Esophagus muscularis mucosa (tissue), 4 donors: ENCODE measurements at regions not wholly inside any gene's neighbourhood (a gene's known extent, or its start where the extent isn't known, plus 50 kb on each side); places are given as distances from the start of the nearest gene placed in this dataset.

ENCODE experiments used
- EP300 ChIP-seq: sonication (generic); formaldehyde crosslinking; IDR thresholded peaks from one replicate; pipeline ENCODE4 v1.6.1; 2017; ENCODE audit warnings: antibody characterized with exemption
- POLR2A ChIP-seq: fragments of 450-650 bp; IDR thresholded peaks from one replicate; pipeline ENCODE4 v1.6.1; 2017; ENCODE audit warnings: antibody characterized with exemption, moderate library complexity, mild to moderate bottlenecking, low read depth
- POLR2AphosphoS5 ChIP-seq, 2 donors: sonication (generic); formaldehyde crosslinking; IDR thresholded peaks; one replicate each; pipeline ENCODE4 v1.6.1; 2017; ENCODE audit warnings: antibody characterized with exemption in 2 of 2
- TF ChIP-seq, protein P1 (sequence below), 3 experiments: fragments of 200-600 bp in 2 of 3; fragments of 450-650 bp in 1 of 3; sonication (generic) in 2 of 3; IDR thresholded peaks; one replicate each; pipeline ENCODE4 v1.5.1; 2017 to 2019; ENCODE audit warnings: antibody characterized with exemption in 3 of 3, mild to moderate bottlenecking in 2 of 3, moderate library complexity in 1 of 3

DNA sequence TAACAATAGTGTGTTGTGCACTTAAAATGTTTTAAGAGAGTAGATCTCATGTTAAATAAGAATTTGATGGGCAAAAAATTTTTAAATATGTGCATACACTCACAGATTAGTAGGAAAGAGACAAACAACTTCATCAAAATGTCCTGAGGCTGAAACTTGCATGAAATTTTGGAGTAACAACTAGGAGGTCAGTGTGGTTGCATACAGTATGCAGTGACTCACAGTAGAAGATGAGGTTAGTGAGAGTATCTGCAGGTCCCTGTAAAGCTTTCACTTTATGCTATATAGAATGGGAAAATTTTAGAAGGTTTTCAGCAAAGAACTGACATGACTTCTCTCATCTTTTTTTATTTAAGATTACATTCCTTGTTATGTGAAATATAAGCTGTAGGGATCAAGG, 453.1 kb upstream of the KLHL4 start:
- TF ChIP-seq, protein P1, sequence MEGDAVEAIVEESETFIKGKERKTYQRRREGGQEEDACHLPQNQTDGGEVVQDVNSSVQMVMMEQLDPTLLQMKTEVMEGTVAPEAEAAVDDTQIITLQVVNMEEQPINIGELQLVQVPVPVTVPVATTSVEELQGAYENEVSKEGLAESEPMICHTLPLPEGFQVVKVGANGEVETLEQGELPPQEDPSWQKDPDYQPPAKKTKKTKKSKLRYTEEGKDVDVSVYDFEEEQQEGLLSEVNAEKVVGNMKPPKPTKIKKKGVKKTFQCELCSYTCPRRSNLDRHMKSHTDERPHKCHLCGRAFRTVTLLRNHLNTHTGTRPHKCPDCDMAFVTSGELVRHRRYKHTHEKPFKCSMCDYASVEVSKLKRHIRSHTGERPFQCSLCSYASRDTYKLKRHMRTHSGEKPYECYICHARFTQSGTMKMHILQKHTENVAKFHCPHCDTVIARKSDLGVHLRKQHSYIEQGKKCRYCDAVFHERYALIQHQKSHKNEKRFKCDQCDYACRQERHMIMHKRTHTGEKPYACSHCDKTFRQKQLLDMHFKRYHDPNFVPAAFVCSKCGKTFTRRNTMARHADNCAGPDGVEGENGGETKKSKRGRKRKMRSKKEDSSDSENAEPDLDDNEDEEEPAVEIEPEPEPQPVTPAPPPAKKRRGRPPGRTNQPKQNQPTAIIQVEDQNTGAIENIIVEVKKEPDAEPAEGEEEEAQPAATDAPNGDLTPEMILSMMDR (IDR thresholded peaks at IDR 0.05) = no peak
- TF ChIP-seq POLR2A = no peak
- no peak for TF ChIP-seq POLR2AphosphoS5 (IDR thresholded peaks at IDR 0.05)
- TF ChIP-seq EP300 = no peak
